ENCODE measurements at regions not wholly inside any gene's neighbourhood (a gene's known extent, or its start where the extent isn't known, plus 50 kb on each side); places are given as distances from the start of the nearest gene placed in this dataset.

DNA sequence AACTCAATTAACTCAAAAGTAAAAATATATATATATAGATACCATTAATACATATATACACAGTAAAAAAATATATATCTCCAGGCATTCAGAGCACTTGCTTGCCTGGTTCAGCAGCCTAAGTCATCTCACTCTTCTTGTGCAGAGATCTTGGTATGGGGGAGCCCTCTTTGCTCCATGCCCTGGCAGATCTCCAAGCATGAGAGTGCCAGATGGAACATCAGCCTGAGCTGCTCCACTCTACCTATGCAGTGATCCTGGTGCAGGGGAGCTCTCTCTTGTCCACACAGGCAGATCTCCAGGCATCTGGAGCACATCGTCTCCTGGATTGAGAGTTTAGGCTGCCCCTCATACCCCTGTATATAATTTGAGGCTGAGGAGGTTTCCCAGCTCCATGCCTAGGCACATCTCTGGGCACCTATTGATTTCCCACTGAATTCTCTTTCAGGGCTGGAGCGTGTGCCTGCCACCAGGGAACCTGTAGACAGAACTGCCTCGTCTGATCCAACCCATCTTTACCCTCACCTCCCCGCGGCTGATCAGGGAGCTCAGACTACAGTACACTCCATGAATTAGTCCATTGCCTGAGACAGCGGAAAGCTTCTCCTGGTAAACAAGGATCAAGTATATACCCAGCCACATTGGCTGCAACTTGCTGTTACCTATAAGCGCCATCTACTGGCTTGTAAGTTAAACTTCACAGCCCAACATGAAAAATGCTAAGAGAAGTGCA lies 342.4 kb upstream of the GRIA1 start:
- ATAC-seq: peak; percentile 93
- TF ChIP-seq BACH2 (CRISPR knock-in tag; IDR thresholded peaks at IDR 0.05; ENCODE audit: borderline replicate concordance) (no peak), ESRRG (CRISPR knock-in tag; IDR thresholded peaks at IDR 0.05) (no peak), SNAI2 (CRISPR knock-in tag; IDR thresholded peaks at IDR 0.05) (no peak), ARNTL (CRISPR knock-in tag; IDR thresholded peaks at IDR 0.05; ENCODE audit: borderline replicate concordance, low read depth) (no peak), RARB (CRISPR knock-in tag; IDR thresholded peaks at IDR 0.05) (no peak), TCF4 (CRISPR knock-in tag; IDR thresholded peaks at IDR 0.05; ENCODE audit: borderline replicate concordance) (no peak), CSDC2 (CRISPR knock-in tag; IDR thresholded peaks at IDR 0.05) (no peak), ZNF70 (CRISPR knock-in tag; IDR thresholded peaks at IDR 0.05) (no peak)
- TF ChIP-seq, protein P1, sequence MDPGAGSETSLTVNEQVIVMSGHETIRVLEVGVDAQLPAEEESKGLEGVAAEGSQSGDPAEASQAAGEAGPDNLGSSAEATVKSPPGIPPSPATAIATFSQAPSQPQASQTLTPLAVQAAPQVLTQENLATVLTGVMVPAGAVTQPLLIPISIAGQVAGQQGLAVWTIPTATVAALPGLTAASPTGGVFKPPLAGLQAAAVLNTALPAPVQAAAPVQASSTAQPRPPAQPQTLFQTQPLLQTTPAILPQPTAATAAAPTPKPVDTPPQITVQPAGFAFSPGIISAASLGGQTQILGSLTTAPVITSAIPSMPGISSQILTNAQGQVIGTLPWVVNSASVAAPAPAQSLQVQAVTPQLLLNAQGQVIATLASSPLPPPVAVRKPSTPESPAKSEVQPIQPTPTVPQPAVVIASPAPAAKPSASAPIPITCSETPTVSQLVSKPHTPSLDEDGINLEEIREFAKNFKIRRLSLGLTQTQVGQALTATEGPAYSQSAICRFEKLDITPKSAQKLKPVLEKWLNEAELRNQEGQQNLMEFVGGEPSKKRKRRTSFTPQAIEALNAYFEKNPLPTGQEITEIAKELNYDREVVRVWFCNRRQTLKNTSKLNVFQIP (CRISPR knock-in tag; IDR thresholded peaks at IDR 0.05; ENCODE audit: borderline replicate concordance, low read depth): no peak
- TF ChIP-seq, protein P2, sequence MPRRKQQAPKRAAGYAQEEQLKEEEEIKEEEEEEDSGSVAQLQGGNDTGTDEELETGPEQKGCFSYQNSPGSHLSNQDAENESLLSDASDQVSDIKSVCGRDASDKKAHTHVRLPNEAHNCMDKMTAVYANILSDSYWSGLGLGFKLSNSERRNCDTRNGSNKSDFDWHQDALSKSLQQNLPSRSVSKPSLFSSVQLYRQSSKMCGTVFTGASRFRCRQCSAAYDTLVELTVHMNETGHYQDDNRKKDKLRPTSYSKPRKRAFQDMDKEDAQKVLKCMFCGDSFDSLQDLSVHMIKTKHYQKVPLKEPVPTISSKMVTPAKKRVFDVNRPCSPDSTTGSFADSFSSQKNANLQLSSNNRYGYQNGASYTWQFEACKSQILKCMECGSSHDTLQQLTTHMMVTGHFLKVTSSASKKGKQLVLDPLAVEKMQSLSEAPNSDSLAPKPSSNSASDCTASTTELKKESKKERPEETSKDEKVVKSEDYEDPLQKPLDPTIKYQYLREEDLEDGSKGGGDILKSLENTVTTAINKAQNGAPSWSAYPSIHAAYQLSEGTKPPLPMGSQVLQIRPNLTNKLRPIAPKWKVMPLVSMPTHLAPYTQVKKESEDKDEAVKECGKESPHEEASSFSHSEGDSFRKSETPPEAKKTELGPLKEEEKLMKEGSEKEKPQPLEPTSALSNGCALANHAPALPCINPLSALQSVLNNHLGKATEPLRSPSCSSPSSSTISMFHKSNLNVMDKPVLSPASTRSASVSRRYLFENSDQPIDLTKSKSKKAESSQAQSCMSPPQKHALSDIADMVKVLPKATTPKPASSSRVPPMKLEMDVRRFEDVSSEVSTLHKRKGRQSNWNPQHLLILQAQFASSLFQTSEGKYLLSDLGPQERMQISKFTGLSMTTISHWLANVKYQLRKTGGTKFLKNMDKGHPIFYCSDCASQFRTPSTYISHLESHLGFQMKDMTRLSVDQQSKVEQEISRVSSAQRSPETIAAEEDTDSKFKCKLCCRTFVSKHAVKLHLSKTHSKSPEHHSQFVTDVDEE (CRISPR knock-in tag; IDR thresholded peaks at IDR 0.05): no peak

DNA sequence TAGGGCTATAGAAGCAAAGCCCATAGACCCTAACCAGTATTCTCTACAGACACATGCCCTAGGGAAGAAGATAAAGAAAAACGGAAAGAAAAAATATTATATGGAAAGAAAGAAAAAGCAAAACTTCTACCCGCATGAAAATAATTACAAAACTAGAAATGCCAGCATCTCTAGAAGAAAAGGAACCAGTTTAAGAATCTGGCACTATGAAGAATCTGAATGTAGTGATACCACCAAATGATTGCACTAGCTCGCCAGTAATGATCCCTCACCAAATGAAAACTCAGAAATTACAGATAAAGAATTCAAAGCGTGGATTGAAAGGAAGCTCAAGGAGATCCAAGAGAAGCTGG lies 341.9 kb upstream of the GRIA1 start:
- ATAC-seq: no peak
- TF ChIP-seq ISL1 (CRISPR knock-in tag; IDR thresholded peaks at IDR 0.05): no peak
- no peak for TF ChIP-seq ZNF8 (CRISPR knock-in tag; IDR thresholded peaks at IDR 0.05)
- TF ChIP-seq CSDC2 (CRISPR knock-in tag; IDR thresholded peaks at IDR 0.05): no peak
- TF ChIP-seq, protein P3, sequence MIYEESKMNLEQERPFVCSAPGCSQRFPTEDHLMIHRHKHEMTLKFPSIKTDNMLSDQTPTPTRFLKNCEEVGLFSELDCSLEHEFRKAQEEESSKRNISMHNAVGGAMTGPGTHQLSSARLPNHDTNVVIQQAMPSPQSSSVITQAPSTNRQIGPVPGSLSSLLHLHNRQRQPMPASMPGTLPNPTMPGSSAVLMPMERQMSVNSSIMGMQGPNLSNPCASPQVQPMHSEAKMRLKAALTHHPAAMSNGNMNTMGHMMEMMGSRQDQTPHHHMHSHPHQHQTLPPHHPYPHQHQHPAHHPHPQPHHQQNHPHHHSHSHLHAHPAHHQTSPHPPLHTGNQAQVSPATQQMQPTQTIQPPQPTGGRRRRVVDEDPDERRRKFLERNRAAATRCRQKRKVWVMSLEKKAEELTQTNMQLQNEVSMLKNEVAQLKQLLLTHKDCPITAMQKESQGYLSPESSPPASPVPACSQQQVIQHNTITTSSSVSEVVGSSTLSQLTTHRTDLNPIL (CRISPR knock-in tag; IDR thresholded peaks at IDR 0.05; ENCODE audit: low read depth): no peak
- TF ChIP-seq PPARA (CRISPR knock-in tag; IDR thresholded peaks at IDR 0.05; ENCODE audit: borderline replicate concordance): no peak
- TF ChIP-seq ZFP3 (CRISPR knock-in tag; IDR thresholded peaks at IDR 0.05): no peak
- no peak for TF ChIP-seq ZNF70 (CRISPR knock-in tag; IDR thresholded peaks at IDR 0.05)
- TF ChIP-seq, protein P2 (CRISPR knock-in tag; IDR thresholded peaks at IDR 0.05): no peak
- TF ChIP-seq OSR1 (CRISPR knock-in tag; IDR thresholded peaks at IDR 0.05): no peak
- TF ChIP-seq, protein P4, sequence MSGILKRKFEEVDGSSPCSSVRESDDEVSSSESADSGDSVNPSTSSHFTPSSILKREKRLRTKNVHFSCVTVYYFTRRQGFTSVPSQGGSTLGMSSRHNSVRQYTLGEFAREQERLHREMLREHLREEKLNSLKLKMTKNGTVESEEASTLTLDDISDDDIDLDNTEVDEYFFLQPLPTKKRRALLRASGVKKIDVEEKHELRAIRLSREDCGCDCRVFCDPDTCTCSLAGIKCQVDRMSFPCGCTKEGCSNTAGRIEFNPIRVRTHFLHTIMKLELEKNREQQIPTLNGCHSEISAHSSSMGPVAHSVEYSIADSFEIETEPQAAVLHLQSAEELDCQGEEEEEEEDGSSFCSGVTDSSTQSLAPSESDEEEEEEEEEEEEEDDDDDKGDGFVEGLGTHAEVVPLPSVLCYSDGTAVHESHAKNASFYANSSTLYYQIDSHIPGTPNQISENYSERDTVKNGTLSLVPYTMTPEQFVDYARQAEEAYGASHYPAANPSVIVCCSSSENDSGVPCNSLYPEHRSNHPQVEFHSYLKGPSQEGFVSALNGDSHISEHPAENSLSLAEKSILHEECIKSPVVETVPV (CRISPR knock-in tag; IDR thresholded peaks at IDR 0.05): no peak
- TF ChIP-seq, protein P5, sequence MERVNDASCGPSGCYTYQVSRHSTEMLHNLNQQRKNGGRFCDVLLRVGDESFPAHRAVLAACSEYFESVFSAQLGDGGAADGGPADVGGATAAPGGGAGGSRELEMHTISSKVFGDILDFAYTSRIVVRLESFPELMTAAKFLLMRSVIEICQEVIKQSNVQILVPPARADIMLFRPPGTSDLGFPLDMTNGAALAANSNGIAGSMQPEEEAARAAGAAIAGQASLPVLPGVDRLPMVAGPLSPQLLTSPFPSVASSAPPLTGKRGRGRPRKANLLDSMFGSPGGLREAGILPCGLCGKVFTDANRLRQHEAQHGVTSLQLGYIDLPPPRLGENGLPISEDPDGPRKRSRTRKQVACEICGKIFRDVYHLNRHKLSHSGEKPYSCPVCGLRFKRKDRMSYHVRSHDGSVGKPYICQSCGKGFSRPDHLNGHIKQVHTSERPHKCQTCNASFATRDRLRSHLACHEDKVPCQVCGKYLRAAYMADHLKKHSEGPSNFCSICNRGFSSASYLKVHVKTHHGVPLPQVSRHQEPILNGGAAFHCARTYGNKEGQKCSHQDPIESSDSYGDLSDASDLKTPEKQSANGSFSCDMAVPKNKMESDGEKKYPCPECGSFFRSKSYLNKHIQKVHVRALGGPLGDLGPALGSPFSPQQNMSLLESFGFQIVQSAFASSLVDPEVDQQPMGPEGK (CRISPR knock-in tag; IDR thresholded peaks at IDR 0.05; ENCODE audit: borderline replicate concordance): no peak
- no peak for TF ChIP-seq GLIS3 (CRISPR knock-in tag; IDR thresholded peaks at IDR 0.05)
- TF ChIP-seq TOX (CRISPR knock-in tag; IDR thresholded peaks at IDR 0.05; ENCODE audit: borderline replicate concordance): no peak
- TF ChIP-seq ARNTL (CRISPR knock-in tag; IDR thresholded peaks at IDR 0.05; ENCODE audit: borderline replicate concordance, low read depth): no peak
